22Rv1 (cell line): ENCODE measurements at regions not wholly inside any gene's neighbourhood (a gene's known extent, or its start where the extent isn't known, plus 50 kb on each side); places are given as distances from the start of the nearest gene placed in this dataset.
"Not testable (repeated sequence)": the region's sequence is repeated elsewhere in the genome, so short reads cannot be mapped to it uniquely, and the experiment has no call there.

Experiments
- H3K27ac ChIP-seq: fragments of 450-650 bp; 2 replicates; pipeline ENCODE4 v1.5.1; 2017
- CTCF ChIP-seq: fragments of 450-650 bp; IDR thresholded peaks from 2 replicates; pipeline ENCODE4 v1.5.1; 2017; ENCODE audit warnings: mild to moderate bottlenecking
- ZFX ChIP-seq: fragments of 450-650 bp; IDR thresholded peaks from 2 replicates; pipeline ENCODE4 v1.6.1; 2017; ENCODE audit warnings: antibody characterized with exemption, borderline replicate concordance

- no peak overlapping the region for H3K27ac ChIP-seq
- TF ChIP-seq ZFX (no peak), CTCF (no peak)
These were observed 266.5 kb upstream of the UGT8 start for GRCh38 chr4:114332119-114332518.

- not testable (repeated sequence) for H3K27ac ChIP-seq
These were observed 264.2 kb upstream of the UGT8 start for GRCh38 chr4:114334363-114334762.

- TF ChIP-seq CTCF (no peak), ZFX (no peak)
- H3K27ac ChIP-seq: no peak overlapping the region
These were observed 263.7 kb upstream of the UGT8 start for GRCh38 chr4:114334884-114335330.

GRCh38 chr4:114335339-114335738 lies 263.3 kb upstream of the UGT8 start:
- TF ChIP-seq ZFX (no peak), CTCF (no peak)
- no peak overlapping the region for H3K27ac ChIP-seq

- no peak overlapping the region for H3K27ac ChIP-seq
- no peak for TF ChIP-seq CTCF
- TF ChIP-seq ZFX: no peak
These were observed 255.6 kb upstream of the UGT8 start for GRCh38 chr4:114343015-114343414.

- TF ChIP-seq CTCF (no peak), ZFX (no peak)
- no peak overlapping the region for H3K27ac ChIP-seq
These were observed 248.9 kb upstream of the UGT8 start for GRCh38 chr4:114349543-114350175.

- H3K27ac ChIP-seq: no peak overlapping the region
- TF ChIP-seq CTCF (no peak), ZFX (no peak)
These were observed 239.7 kb upstream of the UGT8 start for GRCh38 chr4:114358901-114359300.

- TF ChIP-seq ZFX: no peak
- TF ChIP-seq CTCF: no peak
- no peak overlapping the region for H3K27ac ChIP-seq
These were observed 237.4 kb upstream of the UGT8 start for GRCh38 chr4:114361249-114361648.
